IMR-90 (cell line): ENCODE measurements at regions not wholly inside any gene's neighbourhood (a gene's known extent, or its start where the extent isn't known, plus 50 kb on each side); places are given as distances from the start of the nearest gene placed in this dataset.
A peak's percentile ranks its signal among the peaks of the same experiment; 100 is the strongest.

Experiments
- ATAC-seq: fragments of 200-7000 bp; cut with Tn5 transposase; 2 replicates; pipeline ENCODE4 v1.9.1; 2020; ENCODE audit warnings: low read depth, mild to moderate bottlenecking, moderate library complexity
- BruUV-seq: library from RNA; stranded (reverse); fragments of 400-500 nt; replicated peaks from 2 replicates; lab custom pipeline; 2021; lab: Mats Ljungman, UMichigan
- CTCF ChIA-PET: fragments of 300-600 bp; formaldehyde crosslinking; extraction: SDS; loops from one replicate; lab custom pipeline; 2021; ENCODE audit warnings: antibody characterized with exemption; lab: Yijun Ruan, JAX
- POLR2A ChIA-PET: fragments of 300-600 bp; sonication (Branson Sonifier 250); formaldehyde crosslinking; loops from one replicate; lab custom pipeline; 2022; ENCODE audit warnings: antibody characterized with exemption; ENCODE audit not compliant: unreplicated experiment; lab: Charles Lee
- DNase-seq: peaks from one replicate; pipeline ENCODE4 v3.0.0; 2013
- H2AFZ ChIP-seq: replicated peaks from 2 replicates; pipeline ENCODE3; 2013; ENCODE audit warnings: low read length, mild to moderate bottlenecking; ENCODE audit not compliant: poor library complexity
- H2AK5ac ChIP-seq: 2 replicates; pipeline ENCODE4 v1.6.1; 2013; ENCODE audit warnings: low read depth, low read length, inconsistent platforms
- H2AK9ac ChIP-seq: replicated peaks from 2 replicates; pipeline ENCODE3; 2013; ENCODE audit warnings: mild to moderate bottlenecking, low read depth, low read length, moderate library complexity; ENCODE audit not compliant: poor library complexity
- H2BK120ac ChIP-seq: 2 replicates; pipeline ENCODE4 v1.6.1; 2013; ENCODE audit warnings: low read depth, low read length, inconsistent platforms
- H2BK15ac ChIP-seq: 3 replicates; pipeline ENCODE4 v1.6.1; 2013; ENCODE audit warnings: low read depth, low read length, inconsistent platforms
- H2BK20ac ChIP-seq: 2 replicates; pipeline ENCODE4 v1.6.1; 2013; ENCODE audit warnings: low read depth, mild to moderate bottlenecking, inconsistent platforms, low read length, moderate library complexity
- H2BK5ac ChIP-seq: 2 replicates; pipeline ENCODE4 v1.6.1; 2013; ENCODE audit warnings: mild to moderate bottlenecking, low read depth, low read length, inconsistent platforms; ENCODE audit not compliant: poor library complexity, severe bottlenecking
- H3K14ac ChIP-seq: replicated peaks from 2 replicates; pipeline ENCODE4 v1.6.1; 2013; ENCODE audit warnings: low read depth, low read length, inconsistent platforms
- H3K18ac ChIP-seq: 2 replicates; pipeline ENCODE4 v1.6.1; 2013; ENCODE audit warnings: low read depth, low read length, control low read depth
- H3K23ac ChIP-seq: 2 replicates; pipeline ENCODE4 v1.6.1; 2013; ENCODE audit warnings: low read depth, low read length, inconsistent platforms
- H3K27ac ChIP-seq: 2 replicates; pipeline ENCODE4 v1.5.1; 2013; ENCODE audit warnings: mild to moderate bottlenecking, control low read depth, low read length; ENCODE audit not compliant: insufficient read depth
- H3K27me3 ChIP-seq: 2 replicates; pipeline ENCODE4 v1.6.1; 2013; ENCODE audit warnings: low read length; ENCODE audit not compliant: control insufficient read depth, insufficient read depth
- H3K36me3 ChIP-seq: 2 replicates; pipeline ENCODE4 v1.6.1; 2013; ENCODE audit warnings: low read length, mixed read lengths; ENCODE audit not compliant: control insufficient read depth, insufficient read depth
- H3K4ac ChIP-seq: 2 replicates; pipeline ENCODE4 v1.6.1; 2013; ENCODE audit warnings: low read depth, low read length, inconsistent platforms
- H3K4me1 ChIP-seq: 2 replicates; pipeline ENCODE4 v1.6.1; 2013; ENCODE audit warnings: low read length, mixed read lengths; ENCODE audit not compliant: control insufficient read depth, insufficient read depth
- H3K4me2 ChIP-seq: 2 replicates; pipeline ENCODE4 v1.6.1; 2013; ENCODE audit warnings: low read depth, mild to moderate bottlenecking, control low read depth, low read length, moderate library complexity
- H3K4me3 ChIP-seq: 2 replicates; pipeline ENCODE4 v1.5.1; 2013; ENCODE audit warnings: low read depth, mild to moderate bottlenecking, control low read depth, low read length, moderate library complexity; ENCODE audit not compliant: insufficient read depth
- H3K56ac ChIP-seq: 2 replicates; pipeline ENCODE4 v1.6.1; 2013; ENCODE audit warnings: low read length, inconsistent platforms; ENCODE audit not compliant: insufficient read depth; ENCODE audit errors: extremely low read depth
- H3K79me1 ChIP-seq, 2 experiments: 2 replicates each; pipeline ENCODE4 v1.6.1; 2013; ENCODE audit warnings: low read length in 2 of 2, inconsistent platforms in 1 of 2, low read depth in 1 of 2
- H3K9ac ChIP-seq: 2 replicates; pipeline ENCODE4 v1.6.1; 2013; ENCODE audit warnings: low read depth, low read length, control low read depth
- H3K9me1 ChIP-seq: 2 replicates; pipeline ENCODE4 v1.6.1; 2013; ENCODE audit warnings: low read length, inconsistent platforms; ENCODE audit not compliant: insufficient read depth
- H3K9me3 ChIP-seq: 2 replicates; pipeline ENCODE4 v1.6.1; 2013; ENCODE audit warnings: low read length; ENCODE audit not compliant: control insufficient read depth, insufficient read depth
- H4K20me1 ChIP-seq: 2 replicates; pipeline ENCODE4 v1.6.1; 2013; ENCODE audit warnings: low read length, inconsistent platforms; ENCODE audit not compliant: insufficient read depth
- H4K5ac ChIP-seq: 2 replicates; pipeline ENCODE4 v1.6.1; 2013; ENCODE audit warnings: mild to moderate bottlenecking, low read depth, low read length, control low read depth
- H4K8ac ChIP-seq, 2 experiments: 2 replicates each; pipeline ENCODE4 v1.6.1; 2013; ENCODE audit warnings: low read depth in 2 of 2, low read length in 2 of 2, control low read depth in 1 of 2, inconsistent platforms in 1 of 2
- H4K91ac ChIP-seq: 2 replicates; pipeline ENCODE4 v1.6.1; 2013; ENCODE audit warnings: low read depth, low read length, inconsistent platforms; ENCODE audit not compliant: insufficient read depth
- BHLHE40 ChIP-seq: fragments of 150-350 bp; IDR thresholded peaks from 2 replicates; pipeline ENCODE4 v1.6.1; 2016; ENCODE audit warnings: mild to moderate bottlenecking, low read depth, low read length
- CEBPB ChIP-seq: IDR thresholded peaks from 2 replicates; pipeline ENCODE4 v1.6.1; 2012; ENCODE audit warnings: low read depth, low read length, improper control_type of control experiment
- CHD1 ChIP-seq: IDR thresholded peaks from 2 replicates; pipeline ENCODE4 v1.6.1; 2012; ENCODE audit warnings: low read depth, low read length, improper control_type of control experiment
- FOS ChIP-seq: fragments of 150-350 bp; IDR thresholded peaks from 2 replicates; pipeline ENCODE4 v1.6.1; 2016; ENCODE audit warnings: low read depth, low read length
- MAFK ChIP-seq: IDR thresholded peaks from 2 replicates; pipeline ENCODE4 v1.6.1; 2012; ENCODE audit warnings: low read depth, low read length, improper control_type of control experiment
- MAZ ChIP-seq: IDR thresholded peaks from 2 replicates; pipeline ENCODE4 v1.6.1; 2012; ENCODE audit warnings: low read depth, mild to moderate bottlenecking, low read length, improper control_type of control experiment, moderate library complexity, borderline replicate concordance
- MXI1 ChIP-seq: IDR thresholded peaks from 2 replicates; pipeline ENCODE4 v1.6.1; 2012; ENCODE audit warnings: low read depth, mild to moderate bottlenecking, low read length, moderate library complexity, borderline replicate concordance
- NFE2L2 ChIP-seq: fragments of 150-350 bp; IDR thresholded peaks from 2 replicates; pipeline ENCODE4 v1.6.1; 2016; ENCODE audit warnings: low read depth, mild to moderate bottlenecking, low read length
- POLR2A ChIP-seq: IDR thresholded peaks from 2 replicates; pipeline ENCODE4 v1.6.1; 2012; ENCODE audit warnings: mild to moderate bottlenecking, low read depth, low read length
- RAD21 ChIP-seq: IDR thresholded peaks from 2 replicates; pipeline ENCODE4 v1.6.1; 2012; ENCODE audit warnings: low read length, improper control_type of control experiment
- RFX5 ChIP-seq: IDR thresholded peaks from 2 replicates; pipeline ENCODE4 v1.8.0; 2012; ENCODE audit warnings: low read depth, mild to moderate bottlenecking, low read length, moderate library complexity
- SMC3 ChIP-seq: fragments of 150-350 bp; IDR thresholded peaks from 2 replicates; pipeline ENCODE4 v1.6.1; 2016; ENCODE audit warnings: low read depth, mild to moderate bottlenecking, antibody characterized with exemption, low read length, moderate library complexity
- WGBS, 2 experiments: methylation state at CpG; one replicate each; pipeline versions ENCODE4 v1.1.5 to v1.1.7; 2013; ENCODE audit warnings: missing lambda C conversion rate in 2 of 2; ENCODE audit not compliant: insufficient read length in 1 of 2; ENCODE audit errors: extremely low coverage in 2 of 2; 5-methylcytosine and 5-hydroxymethylcytosine counted together
- dilution Hi-C: fragments of 300-500 bp; cut with HindIII; formaldehyde crosslinking; loops from one replicate; pipeline ENCODE4 v1.14.3; 2018; ENCODE audit warnings: low sequenced_read_pairs; ENCODE audit not compliant: unreplicated experiment
- in situ Hi-C: fragments of 300-500 bp; cut with MboI; formaldehyde crosslinking; loops from 3 replicates; pipeline ENCODE4 v1.14.3; 2019; ENCODE audit warnings: low sequenced_read_pairs, inconsistent platforms, mixed read lengths
- intact Hi-C: fragments of 100-400 bp; cut with micrococcal nuclease; formaldehyde crosslinking; loops from 2 replicates; pipeline ENCODE4 v1.10.0; 2022
- TF ChIP-seq, protein P1 (sequence below): conservative IDR thresholded peaks from 2 replicates; pipeline ENCODE4 v1.5.1; 2012; ENCODE audit warnings: mild to moderate bottlenecking, low read depth, low read length, improper control_type of control experiment
- TF ChIP-seq, protein P2 (sequence below): fragments of 150-350 bp; IDR thresholded peaks from 2 replicates; pipeline ENCODE4 v1.6.1; 2017; ENCODE audit warnings: mild to moderate bottlenecking, antibody characterized with exemption, low read length, low read depth

- no peak for DNase-seq
- Histone ChIP-seq H3K79me1 (no peaks in the 10 kb centered on the region), H3K9me3 (no peaks in the 10 kb centered on the region), H3K27me3 (no peaks in the 10 kb centered on the region), H4K5ac (no peak overlapping the region), H3K4me1 (peaks cover 7% of the 10 kb centered on the region), H2BK20ac (no peak overlapping the region), H3K4me2 (no peak overlapping the region), H4K20me1 (no peaks in the 10 kb centered on the region), H4K8ac (no peak overlapping the region), H2BK5ac (no peak overlapping the region), H2BK15ac (no peak overlapping the region), H2AK9ac (no peak overlapping the region), H3K9ac (no peak overlapping the region), H4K91ac (no peak overlapping the region), H3K9me1 (no peaks in the 10 kb centered on the region), H3K56ac (no peak overlapping the region), H2BK120ac (no peak overlapping the region), H3K14ac (no peak overlapping the region), H3K18ac (no peak overlapping the region; the same call in 1 of the 2 replicates), H3K4me3 (no peak overlapping the region), H3K36me3 (no peaks in the 10 kb centered on the region), H3K4ac (no peak overlapping the region; the same call in 1 of the 2 replicates), H3K23ac (no peak overlapping the region), H2AFZ (no peak overlapping the region), H3K27ac (no peak overlapping the region), H2AK5ac (peak overlapping the region; percentile 21; the same call in 1 of the 2 replicates)
- in situ Hi-C loops (no loop called here), intact Hi-C loops (no loop called here), dilution Hi-C loops (no loop called here)
- ATAC-seq = no peak
- ChIA-PET CTCF (no interaction called here), POLR2A (interaction anchor here (0.7 kb wide), 1 partner anchor 13 kb away, joined by 3 read pairs; no protein-coding TSS in a partner anchor)
- TF ChIP-seq, protein P1, sequence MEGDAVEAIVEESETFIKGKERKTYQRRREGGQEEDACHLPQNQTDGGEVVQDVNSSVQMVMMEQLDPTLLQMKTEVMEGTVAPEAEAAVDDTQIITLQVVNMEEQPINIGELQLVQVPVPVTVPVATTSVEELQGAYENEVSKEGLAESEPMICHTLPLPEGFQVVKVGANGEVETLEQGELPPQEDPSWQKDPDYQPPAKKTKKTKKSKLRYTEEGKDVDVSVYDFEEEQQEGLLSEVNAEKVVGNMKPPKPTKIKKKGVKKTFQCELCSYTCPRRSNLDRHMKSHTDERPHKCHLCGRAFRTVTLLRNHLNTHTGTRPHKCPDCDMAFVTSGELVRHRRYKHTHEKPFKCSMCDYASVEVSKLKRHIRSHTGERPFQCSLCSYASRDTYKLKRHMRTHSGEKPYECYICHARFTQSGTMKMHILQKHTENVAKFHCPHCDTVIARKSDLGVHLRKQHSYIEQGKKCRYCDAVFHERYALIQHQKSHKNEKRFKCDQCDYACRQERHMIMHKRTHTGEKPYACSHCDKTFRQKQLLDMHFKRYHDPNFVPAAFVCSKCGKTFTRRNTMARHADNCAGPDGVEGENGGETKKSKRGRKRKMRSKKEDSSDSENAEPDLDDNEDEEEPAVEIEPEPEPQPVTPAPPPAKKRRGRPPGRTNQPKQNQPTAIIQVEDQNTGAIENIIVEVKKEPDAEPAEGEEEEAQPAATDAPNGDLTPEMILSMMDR = no peak
- TF ChIP-seq, protein P2, sequence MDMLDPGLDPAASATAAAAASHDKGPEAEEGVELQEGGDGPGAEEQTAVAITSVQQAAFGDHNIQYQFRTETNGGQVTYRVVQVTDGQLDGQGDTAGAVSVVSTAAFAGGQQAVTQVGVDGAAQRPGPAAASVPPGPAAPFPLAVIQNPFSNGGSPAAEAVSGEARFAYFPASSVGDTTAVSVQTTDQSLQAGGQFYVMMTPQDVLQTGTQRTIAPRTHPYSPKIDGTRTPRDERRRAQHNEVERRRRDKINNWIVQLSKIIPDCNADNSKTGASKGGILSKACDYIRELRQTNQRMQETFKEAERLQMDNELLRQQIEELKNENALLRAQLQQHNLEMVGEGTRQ = no peak
- TF ChIP-seq NFE2L2 = no peak
- TF ChIP-seq MXI1 = no peak
- TF ChIP-seq CHD1 = no peak
- no peak for TF ChIP-seq BHLHE40
- TF ChIP-seq SMC3 = no peak
- no peak for TF ChIP-seq MAZ
- no peak for TF ChIP-seq CEBPB
- TF ChIP-seq POLR2A = no peak
- no peak for TF ChIP-seq FOS
- no peak for TF ChIP-seq RFX5
- TF ChIP-seq RAD21 = no peak
- no peak for TF ChIP-seq MAFK
- WGBS, 2 experiments = no CpG with 5 or more reads among the region's 10 CpGs
- BruUV-seq = no TSS peak
Observed at GRCh38 chr10:78959217-78959923, 109.4 kb upstream of the ZMIZ1 start.
